Neural cell (in vitro differentiated cells): ENCODE measurements at regions not wholly inside any gene's neighbourhood (a gene's known extent, or its start where the extent isn't known, plus 50 kb on each side); places are given as distances from the start of the nearest gene placed in this dataset.

Experiments
- H2AFZ ChIP-seq: fragments of 200-600, 300-800 bp; sonication (generic), shearing (Covaris generic); 2 replicates; pipeline ENCODE4 v1.6.0; 2014; ENCODE audit warnings: low read depth, mild to moderate bottlenecking, antibody characterized with exemption, low read length, moderate library complexity
- H3F3A ChIP-seq: fragments of 200-600 bp; shearing (Covaris generic); 2 replicates; pipeline ENCODE4 v1.6.1; 2016; ENCODE audit warnings: mild to moderate bottlenecking, moderate library complexity, mixed read lengths, antibody characterized with exemption, low read length; ENCODE audit not compliant: insufficient read depth, poor library complexity, severe bottlenecking
- H3K27ac ChIP-seq: fragments of 200-600, 300-800 bp; sonication (generic), shearing (Covaris generic); 2 replicates; pipeline ENCODE4 v1.5.1; 2014; ENCODE audit warnings: mild to moderate bottlenecking, low read length, moderate library complexity
- H3K27me3 ChIP-seq: fragments of 300-800, 200-600 bp; sonication (generic), shearing (Covaris generic); 2 replicates; pipeline ENCODE4 v1.6.0; 2014; ENCODE audit warnings: mild to moderate bottlenecking, low read depth, low read length, moderate library complexity; ENCODE audit not compliant: insufficient read depth
- H3K36me3 ChIP-seq: fragments of 300-800, 200-600 bp; sonication (generic), shearing (Covaris generic); 2 replicates; pipeline ENCODE4 v1.5.1; 2014; ENCODE audit warnings: mild to moderate bottlenecking, antibody characterized with exemption, low read length, moderate library complexity; ENCODE audit not compliant: insufficient read depth
- H3K4me2 ChIP-seq: fragments of 300-800, 200-600 bp; sonication (generic), shearing (Covaris generic); 2 replicates; pipeline ENCODE4 v1.6.0; 2014; ENCODE audit warnings: mild to moderate bottlenecking, low read length
- H3K4me3 ChIP-seq: fragments of 300-800, 200-600 bp; sonication (generic), shearing (Covaris generic); 2 replicates; pipeline ENCODE4 v1.5.1; 2014; ENCODE audit warnings: mild to moderate bottlenecking, low read length, moderate library complexity
- H3K79me2 ChIP-seq: fragments of 200-600 bp; shearing (Covaris generic); replicated peaks from 2 replicates; pipeline ENCODE4 v1.6.0; 2014; ENCODE audit warnings: mild to moderate bottlenecking, low read length, moderate library complexity; ENCODE audit not compliant: insufficient read depth
- H3K9ac ChIP-seq: fragments of 300-800, 200-600 bp; sonication (generic), shearing (Covaris generic); 2 replicates; pipeline ENCODE4 v1.6.1; 2016; ENCODE audit warnings: mild to moderate bottlenecking, low read length, mixed read lengths
- H3K9me2 ChIP-seq: fragments of 200-600 bp; shearing (Covaris generic); 2 replicates; pipeline ENCODE4 v1.6.1; 2016; ENCODE audit warnings: mild to moderate bottlenecking, low read length, mixed read lengths; ENCODE audit not compliant: insufficient read depth
- H3K9me3 ChIP-seq: fragments of 200-600, 300-800 bp; sonication (generic), shearing (Covaris generic); 2 replicates; pipeline ENCODE4 v1.6.1; 2016; ENCODE audit warnings: mild to moderate bottlenecking, mixed run types, low read length, moderate library complexity, mixed read lengths
- H4K20me1 ChIP-seq: fragments of 200-600 bp; shearing (Covaris generic); 2 replicates; pipeline ENCODE4 v1.6.1; 2016; ENCODE audit warnings: mild to moderate bottlenecking, mixed run types; ENCODE audit not compliant: insufficient read depth
- EP300 ChIP-seq: fragments of 450-650 bp; conservative IDR thresholded peaks from 2 replicates; pipeline ENCODE4 v1.6.1; 2014; ENCODE audit warnings: antibody characterized with exemption, mild to moderate bottlenecking, moderate library complexity; ENCODE audit not compliant: poor library complexity, severe bottlenecking
- EZH2 ChIP-seq: fragments of 200-600, 300-800 bp; shearing (Covaris generic), sonication (generic); IDR thresholded peaks from 2 replicates; pipeline ENCODE4 v1.6.1; 2014; ENCODE audit warnings: antibody characterized with exemption, low read length, borderline replicate concordance, mild to moderate bottlenecking; ENCODE audit not compliant: insufficient read depth, poor library complexity, severe bottlenecking
- MXI1 ChIP-seq: fragments of 450-650 bp; conservative IDR thresholded peaks from 2 replicates; pipeline ENCODE4 v1.6.1; 2014; ENCODE audit warnings: antibody characterized with exemption, mild to moderate bottlenecking; ENCODE audit not compliant: poor library complexity, severe bottlenecking
- POLR2AphosphoS5 ChIP-seq: IDR thresholded peaks from 2 replicates; pipeline ENCODE4 v1.6.1; 2012
- RAD21 ChIP-seq: fragments of 450-650 bp; conservative IDR thresholded peaks from 2 replicates; pipeline ENCODE4 v1.6.1; 2014; ENCODE audit warnings: antibody characterized with exemption, mild to moderate bottlenecking, moderate library complexity
- SMC3 ChIP-seq: fragments of 450-650 bp; conservative IDR thresholded peaks from 2 replicates; pipeline ENCODE4 v1.6.1; 2014; ENCODE audit warnings: antibody characterized with exemption, mild to moderate bottlenecking, moderate library complexity; ENCODE audit not compliant: poor library complexity
- TAF1 ChIP-seq: IDR thresholded peaks from 2 replicates; pipeline ENCODE4 v1.6.1; 2012; ENCODE audit warnings: low read depth
- TF ChIP-seq, protein P1 (sequence below): IDR thresholded peaks from 2 replicates; pipeline ENCODE4 v1.6.1; 2012; ENCODE audit warnings: borderline replicate concordance
- TF ChIP-seq, protein P2 (sequence below): fragments of 450-650 bp; IDR thresholded peaks from 2 replicates; pipeline ENCODE4 v1.5.1; 2014; ENCODE audit warnings: antibody characterized with exemption, mild to moderate bottlenecking, moderate library complexity; ENCODE audit not compliant: poor library complexity, severe bottlenecking

DNA sequence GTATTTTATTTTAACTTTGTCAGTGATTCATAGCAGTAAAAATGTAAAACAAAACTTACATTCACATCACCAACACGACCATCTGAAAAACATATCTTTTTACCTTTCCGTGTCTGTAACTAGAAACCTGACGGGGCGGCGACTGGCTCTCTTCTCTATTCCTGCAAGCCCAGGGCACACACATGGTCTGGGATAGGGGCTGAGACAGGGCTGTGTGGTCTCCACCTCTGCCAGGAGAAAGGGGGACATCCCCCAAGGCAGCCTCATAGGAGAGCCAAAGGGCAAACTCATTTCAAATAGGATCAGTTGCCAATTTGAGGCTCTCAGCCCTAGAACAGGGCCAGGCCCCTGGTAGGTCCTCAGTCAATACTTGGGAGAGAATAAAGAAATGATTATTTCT is 359.4 kb downstream of the TCERG1L start:
- no peaks in the 10 kb centered on the region for H3K36me3 ChIP-seq
- H3K4me2 ChIP-seq, result no peak overlapping the region
- H3K9me2 ChIP-seq, result no peaks in the 10 kb centered on the region
- no peaks in the 10 kb centered on the region for H4K20me1 ChIP-seq
- no peak for TF ChIP-seq RAD21
- TF ChIP-seq EZH2, result no peak
- TF ChIP-seq EP300, result no peak
- TF ChIP-seq, protein P1, sequence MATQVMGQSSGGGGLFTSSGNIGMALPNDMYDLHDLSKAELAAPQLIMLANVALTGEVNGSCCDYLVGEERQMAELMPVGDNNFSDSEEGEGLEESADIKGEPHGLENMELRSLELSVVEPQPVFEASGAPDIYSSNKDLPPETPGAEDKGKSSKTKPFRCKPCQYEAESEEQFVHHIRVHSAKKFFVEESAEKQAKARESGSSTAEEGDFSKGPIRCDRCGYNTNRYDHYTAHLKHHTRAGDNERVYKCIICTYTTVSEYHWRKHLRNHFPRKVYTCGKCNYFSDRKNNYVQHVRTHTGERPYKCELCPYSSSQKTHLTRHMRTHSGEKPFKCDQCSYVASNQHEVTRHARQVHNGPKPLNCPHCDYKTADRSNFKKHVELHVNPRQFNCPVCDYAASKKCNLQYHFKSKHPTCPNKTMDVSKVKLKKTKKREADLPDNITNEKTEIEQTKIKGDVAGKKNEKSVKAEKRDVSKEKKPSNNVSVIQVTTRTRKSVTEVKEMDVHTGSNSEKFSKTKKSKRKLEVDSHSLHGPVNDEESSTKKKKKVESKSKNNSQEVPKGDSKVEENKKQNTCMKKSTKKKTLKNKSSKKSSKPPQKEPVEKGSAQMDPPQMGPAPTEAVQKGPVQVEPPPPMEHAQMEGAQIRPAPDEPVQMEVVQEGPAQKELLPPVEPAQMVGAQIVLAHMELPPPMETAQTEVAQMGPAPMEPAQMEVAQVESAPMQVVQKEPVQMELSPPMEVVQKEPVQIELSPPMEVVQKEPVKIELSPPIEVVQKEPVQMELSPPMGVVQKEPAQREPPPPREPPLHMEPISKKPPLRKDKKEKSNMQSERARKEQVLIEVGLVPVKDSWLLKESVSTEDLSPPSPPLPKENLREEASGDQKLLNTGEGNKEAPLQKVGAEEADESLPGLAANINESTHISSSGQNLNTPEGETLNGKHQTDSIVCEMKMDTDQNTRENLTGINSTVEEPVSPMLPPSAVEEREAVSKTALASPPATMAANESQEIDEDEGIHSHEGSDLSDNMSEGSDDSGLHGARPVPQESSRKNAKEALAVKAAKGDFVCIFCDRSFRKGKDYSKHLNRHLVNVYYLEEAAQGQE, result no peak
- TF ChIP-seq MXI1, result no peak
- TF ChIP-seq, protein P2, sequence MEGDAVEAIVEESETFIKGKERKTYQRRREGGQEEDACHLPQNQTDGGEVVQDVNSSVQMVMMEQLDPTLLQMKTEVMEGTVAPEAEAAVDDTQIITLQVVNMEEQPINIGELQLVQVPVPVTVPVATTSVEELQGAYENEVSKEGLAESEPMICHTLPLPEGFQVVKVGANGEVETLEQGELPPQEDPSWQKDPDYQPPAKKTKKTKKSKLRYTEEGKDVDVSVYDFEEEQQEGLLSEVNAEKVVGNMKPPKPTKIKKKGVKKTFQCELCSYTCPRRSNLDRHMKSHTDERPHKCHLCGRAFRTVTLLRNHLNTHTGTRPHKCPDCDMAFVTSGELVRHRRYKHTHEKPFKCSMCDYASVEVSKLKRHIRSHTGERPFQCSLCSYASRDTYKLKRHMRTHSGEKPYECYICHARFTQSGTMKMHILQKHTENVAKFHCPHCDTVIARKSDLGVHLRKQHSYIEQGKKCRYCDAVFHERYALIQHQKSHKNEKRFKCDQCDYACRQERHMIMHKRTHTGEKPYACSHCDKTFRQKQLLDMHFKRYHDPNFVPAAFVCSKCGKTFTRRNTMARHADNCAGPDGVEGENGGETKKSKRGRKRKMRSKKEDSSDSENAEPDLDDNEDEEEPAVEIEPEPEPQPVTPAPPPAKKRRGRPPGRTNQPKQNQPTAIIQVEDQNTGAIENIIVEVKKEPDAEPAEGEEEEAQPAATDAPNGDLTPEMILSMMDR, result no peak
- no peak for TF ChIP-seq POLR2AphosphoS5
- no peak for TF ChIP-seq TAF1
- no peak for TF ChIP-seq SMC3
- no peaks in the 10 kb centered on the region for H3K9me3 ChIP-seq
- no peak overlapping the region for H3K4me3 ChIP-seq
- no peak overlapping the region for H3K27ac ChIP-seq
- H3K27me3 ChIP-seq, result no peaks in the 10 kb centered on the region
- H3K9ac ChIP-seq, result no peak overlapping the region
- no peak overlapping the region for H2AFZ ChIP-seq
- H3K79me2 ChIP-seq, result no peaks in the 10 kb centered on the region
- H3F3A ChIP-seq, result no peaks in the 10 kb centered on the region

DNA sequence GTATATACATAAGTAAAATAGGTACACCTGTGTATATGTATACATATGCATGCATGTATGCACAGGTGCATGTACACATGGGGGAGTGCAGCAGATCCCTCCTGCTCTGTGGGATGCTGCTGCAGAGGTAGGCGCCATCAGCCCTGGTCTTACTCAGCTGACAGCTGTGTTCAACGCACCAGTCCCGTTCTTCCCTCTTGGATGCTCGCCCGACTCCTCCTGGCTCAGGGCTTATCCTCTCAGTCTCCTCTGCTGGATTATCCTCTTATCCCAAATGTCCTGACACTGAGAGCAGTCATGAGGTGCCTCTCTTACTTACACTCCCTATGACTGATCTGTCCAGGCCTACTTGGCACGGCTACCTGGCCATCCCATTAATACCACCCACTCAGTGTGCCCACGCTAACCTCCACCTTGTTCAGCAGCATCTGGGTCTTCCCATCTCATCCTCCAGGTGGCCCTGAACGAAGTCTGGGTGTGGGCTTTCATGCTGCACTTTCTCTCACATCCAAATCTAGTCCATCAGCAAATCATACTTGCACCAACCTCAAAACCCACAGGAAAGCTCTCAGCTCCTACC is 357.1 kb downstream of the TCERG1L start:
- Histone ChIP-seq H3F3A (no peaks in the 10 kb centered on the region), H3K36me3 (no peaks in the 10 kb centered on the region), H3K4me2 (no peak overlapping the region), H3K27me3 (no peaks in the 10 kb centered on the region), H3K9ac (no peak overlapping the region), H3K27ac (no peak overlapping the region), H3K9me3 (no peaks in the 10 kb centered on the region), H4K20me1 (no peaks in the 10 kb centered on the region), H2AFZ (no peak overlapping the region), H3K9me2 (no peaks in the 10 kb centered on the region), H3K79me2 (no peaks in the 10 kb centered on the region), H3K4me3 (no peak overlapping the region)
- TF ChIP-seq MXI1 (no peak), POLR2AphosphoS5 (no peak), RAD21 (no peak), TAF1 (no peak), EP300 (no peak), SMC3 (no peak), EZH2 (no peak)
- TF ChIP-seq, protein P1, result no peak
- TF ChIP-seq, protein P2, result no peak
